ENCODE measurements at regions not wholly inside any gene's neighbourhood (a gene's known extent, or its start where the extent isn't known, plus 50 kb on each side); places are given as distances from the start of the nearest gene placed in this dataset.

DNA sequence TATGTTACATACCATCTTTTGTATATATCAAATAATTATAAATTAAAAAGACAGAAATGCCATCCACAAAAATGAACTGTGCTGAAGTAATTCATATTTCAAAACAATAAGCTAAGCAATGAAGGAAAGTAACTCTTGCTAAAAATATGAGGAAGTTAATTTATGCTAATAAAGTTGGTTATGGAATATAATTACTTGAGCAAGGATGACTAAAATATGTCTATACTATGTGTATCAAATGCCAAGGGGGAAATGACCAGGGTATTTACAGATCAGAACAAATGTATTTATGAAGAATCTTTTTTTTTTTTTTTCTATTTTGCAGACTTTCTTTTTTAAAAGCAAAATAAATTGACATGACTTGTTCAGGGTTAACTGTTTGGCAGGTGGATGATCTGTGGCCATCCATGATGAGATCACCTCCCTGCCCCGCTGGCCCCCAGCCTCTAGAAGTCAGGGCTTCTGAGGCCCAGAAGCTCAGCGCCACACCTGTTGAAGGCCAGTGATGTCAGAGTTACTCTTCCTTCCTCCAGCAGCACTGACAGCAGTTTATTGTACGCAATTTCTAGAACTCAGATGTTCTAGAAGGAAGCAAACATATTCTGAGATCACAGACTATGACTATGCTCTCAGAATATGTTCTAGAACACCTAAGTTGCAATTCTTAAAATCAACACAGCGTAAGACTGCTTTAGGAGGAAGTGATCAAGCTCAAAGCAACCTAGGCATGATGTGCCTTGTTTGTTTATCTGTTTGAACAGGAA lies 196.1 kb upstream of the KLF14 start:
- DNase-seq (ENCODE audit: low read depth in 2 of 2), result no peak

- no peak for DNase-seq (ENCODE audit: low read depth in 2 of 2)
Measured at GRCh38 chr7:130930681-130931080, 196.7 kb upstream of the KLF14 start.

- DNase-seq (ENCODE audit: low read depth in 2 of 2), result no peak
Measured at GRCh38 chr7:130931423-130931822, 197.4 kb upstream of the KLF14 start.

DNA sequence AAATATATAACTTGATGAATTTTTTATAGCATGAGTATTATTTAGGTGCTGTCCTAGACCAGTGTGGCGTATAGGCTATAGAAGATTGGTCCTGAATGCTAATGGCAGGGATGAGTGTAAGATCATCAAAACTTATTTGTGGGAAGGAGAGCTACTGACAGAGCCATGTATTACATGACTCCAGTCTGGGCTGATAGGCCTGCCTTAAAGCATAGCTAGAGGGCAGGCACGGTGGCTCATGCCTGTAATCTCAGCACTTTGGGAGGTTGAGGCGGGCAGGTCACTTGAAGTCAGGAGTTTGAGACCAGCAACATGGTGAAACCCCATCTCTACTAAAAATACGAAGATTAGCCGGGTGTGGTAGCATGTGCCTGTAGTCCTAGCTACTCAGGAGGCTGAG lies 198.1 kb upstream of the KLF14 start:
- no peak for DNase-seq (ENCODE audit: low read depth in 2 of 2)

DNA sequence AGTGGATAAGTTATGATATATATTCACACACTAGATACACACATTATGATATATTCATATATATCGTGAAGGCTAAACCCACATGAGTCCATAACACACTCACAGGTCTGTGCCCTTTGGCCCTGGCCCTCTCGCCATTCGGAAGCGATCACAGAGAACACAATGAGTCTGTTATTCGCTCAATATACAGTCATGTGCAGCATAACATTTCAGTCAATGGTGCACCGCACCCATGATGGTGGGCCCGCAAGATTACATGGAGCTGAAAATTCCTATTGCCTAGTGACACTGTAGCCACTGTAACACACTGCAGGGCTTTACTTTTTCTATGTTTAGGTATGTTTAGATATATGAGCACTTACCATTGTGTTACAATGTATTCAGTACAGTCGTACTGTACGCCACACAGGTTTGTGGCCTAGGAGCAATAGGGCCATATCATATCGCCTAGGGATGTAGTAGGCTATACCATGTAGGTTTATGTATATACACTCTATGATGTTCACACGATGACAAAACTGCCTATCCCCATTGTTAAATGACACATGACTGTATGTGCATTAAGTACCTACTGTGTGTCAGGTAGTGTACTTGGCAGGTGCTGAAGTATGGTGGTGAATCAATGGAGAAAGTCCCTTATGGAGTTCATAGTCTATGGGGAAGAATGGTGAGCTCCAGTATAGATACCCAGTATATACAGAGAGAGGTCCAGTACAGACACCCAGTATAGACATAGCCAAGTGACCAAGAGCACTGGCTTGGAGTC lies 198.8 kb upstream of the KLF14 start:
- no peak for DNase-seq (ENCODE audit: low read depth in 2 of 2)

DNA sequence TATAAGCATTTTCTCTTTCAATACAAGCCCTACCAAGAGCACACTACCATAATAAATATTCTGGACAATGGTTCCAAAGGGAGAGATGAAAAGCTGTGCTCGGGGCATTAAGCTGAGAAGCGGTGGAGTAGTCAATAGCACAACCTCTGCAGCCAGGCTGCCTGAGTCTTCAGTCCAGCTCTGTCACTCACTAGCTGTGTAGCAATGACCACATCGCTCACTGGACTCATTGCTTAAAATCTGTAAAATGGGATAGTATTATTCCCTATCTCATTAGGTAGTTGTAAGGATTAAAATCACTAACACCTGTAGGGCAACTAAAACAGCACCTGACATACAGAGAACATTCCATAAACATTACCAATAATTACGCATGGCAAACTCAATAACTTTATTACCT lies 199.9 kb upstream of the KLF14 start:
- no peak for DNase-seq (ENCODE audit: low read depth in 2 of 2)

DNA sequence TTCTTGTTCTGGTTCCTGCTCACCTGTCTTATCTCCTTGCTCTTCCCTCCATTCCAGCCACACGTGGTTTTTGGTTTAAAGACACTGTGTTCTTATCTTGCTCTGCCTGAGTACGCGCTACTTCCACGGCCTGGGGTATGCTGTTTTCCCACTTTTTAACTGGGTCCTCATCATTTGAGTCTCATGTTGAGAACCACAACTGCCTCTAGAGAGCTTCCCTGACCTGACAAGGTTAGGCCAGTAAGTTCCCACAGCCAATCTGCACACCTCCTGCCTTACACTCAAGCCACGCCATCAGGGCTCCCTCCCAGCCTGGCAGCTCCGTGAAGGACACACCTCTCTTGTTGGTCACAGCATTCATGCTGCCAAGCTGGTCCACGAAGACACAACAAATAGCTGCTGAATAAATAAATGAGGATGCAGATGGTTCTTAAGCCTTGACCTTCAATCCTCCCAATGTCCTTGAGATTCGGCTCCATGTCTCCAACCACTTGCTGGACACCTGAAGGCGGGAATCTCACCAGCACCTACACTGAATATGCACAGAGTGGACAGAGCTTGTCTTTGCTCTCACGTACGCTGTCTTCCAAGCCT lies 201.7 kb upstream of the KLF14 start:
- DNase-seq (ENCODE audit: low read depth in 2 of 2), result no peak

GRCh38 chr7:130936202-130936931 lies 202.4 kb upstream of the KLF14 start:
- no peak for DNase-seq (ENCODE audit: low read depth in 2 of 2)

- no peak for DNase-seq (ENCODE audit: low read depth in 2 of 2)
Measured at GRCh38 chr7:130937016-130937415, 203.0 kb upstream of the KLF14 start.

GRCh38 chr7:130937830-130938229 lies 203.8 kb upstream of the KLF14 start:
- no peak for DNase-seq (ENCODE audit: low read depth in 2 of 2)

DNA sequence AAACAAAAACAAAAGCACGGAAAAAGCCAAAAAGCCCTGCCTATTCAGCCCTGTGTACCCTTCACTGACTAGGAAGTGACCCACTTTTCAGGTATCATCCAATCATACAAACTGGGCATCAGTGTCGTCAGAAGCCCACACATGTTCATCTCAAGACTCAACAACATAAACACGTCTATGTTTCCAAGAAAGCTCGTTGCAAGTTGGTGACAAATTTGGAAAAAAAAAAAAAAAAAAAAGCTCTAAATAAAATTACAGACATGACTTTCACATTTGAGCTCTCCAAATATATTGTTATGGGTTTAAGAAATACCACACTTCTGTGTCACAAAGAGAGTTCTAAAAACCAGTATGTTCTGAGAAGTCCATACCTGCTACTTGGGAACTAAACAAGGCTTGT lies 204.7 kb upstream of the KLF14 start:
- DNase-seq (ENCODE audit: low read depth in 2 of 2), result no peak

GRCh38 chr7:130939321-130940095 lies 205.5 kb upstream of the KLF14 start:
- no peak for DNase-seq (ENCODE audit: low read depth in 2 of 2)

DNA sequence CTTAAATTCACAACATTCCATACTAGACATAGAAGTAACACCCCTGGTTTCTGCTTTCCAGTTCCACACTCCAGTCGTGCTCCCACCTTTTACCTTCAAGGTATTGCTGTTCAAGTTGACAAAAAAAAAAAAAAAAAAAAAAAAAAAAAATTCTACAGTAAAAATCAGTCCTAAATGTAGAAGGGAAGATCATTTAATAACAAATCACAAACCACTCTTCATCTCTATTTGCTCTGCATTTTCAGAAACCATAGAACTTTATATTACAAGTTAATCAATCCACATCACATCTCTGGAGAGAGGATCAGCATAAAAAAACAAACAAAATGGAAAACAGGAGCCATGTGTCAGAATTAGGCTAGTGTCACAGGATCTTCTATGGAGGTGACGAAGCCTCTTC lies 206.3 kb upstream of the KLF14 start:
- DNase-seq (ENCODE audit: low read depth in 2 of 2), result no peak

GRCh38 chr7:130940907-130941306 lies 206.9 kb upstream of the KLF14 start:
- DNase-seq (ENCODE audit: low read depth in 2 of 2), result no peak

DNA sequence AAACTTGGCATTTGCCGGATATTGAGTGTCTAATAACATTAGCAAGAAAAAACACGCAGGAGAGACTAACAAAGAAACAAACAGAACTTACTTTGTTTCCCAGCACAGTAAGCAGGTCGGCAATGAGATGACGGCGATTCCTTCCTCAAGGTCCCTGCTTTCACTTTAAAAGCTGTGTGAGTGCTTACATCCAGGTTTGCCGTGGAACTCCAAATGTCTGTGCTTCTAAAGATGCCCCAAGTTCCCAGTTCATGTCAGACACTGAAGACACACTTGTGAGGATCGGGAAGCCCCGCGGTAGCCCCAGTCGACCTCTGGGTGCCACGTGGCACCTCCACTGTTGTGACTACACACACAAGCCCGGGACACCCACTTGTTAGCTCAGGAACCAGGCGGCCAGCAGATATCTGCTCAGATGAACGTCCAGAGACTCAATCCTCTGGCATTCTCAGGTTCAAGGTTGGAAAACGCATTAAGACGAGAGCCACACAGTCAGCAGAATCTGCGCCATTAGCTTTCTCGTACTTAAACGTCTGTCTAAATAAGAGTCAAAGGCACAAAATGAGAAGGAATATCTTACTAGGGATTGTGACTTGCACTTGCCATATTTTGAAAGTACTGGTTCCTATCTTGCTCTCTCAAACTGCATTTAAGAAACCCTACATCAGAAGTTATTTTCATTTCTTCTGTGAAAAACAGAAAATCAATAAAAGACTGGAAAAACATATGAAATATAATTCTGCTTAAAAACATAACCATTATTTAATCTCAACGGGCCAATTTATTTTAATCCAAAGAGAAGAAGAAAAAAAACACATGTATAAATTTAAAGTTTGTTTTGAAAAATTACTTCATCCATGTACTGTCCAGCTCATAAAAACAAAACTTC lies 207.6 kb upstream of the KLF14 start:
- DNase-seq (ENCODE audit: low read depth in 2 of 2), result no peak

GRCh38 chr7:130942211-130942964 lies 208.4 kb upstream of the KLF14 start:
- no peak for DNase-seq (ENCODE audit: low read depth in 2 of 2)

DNA sequence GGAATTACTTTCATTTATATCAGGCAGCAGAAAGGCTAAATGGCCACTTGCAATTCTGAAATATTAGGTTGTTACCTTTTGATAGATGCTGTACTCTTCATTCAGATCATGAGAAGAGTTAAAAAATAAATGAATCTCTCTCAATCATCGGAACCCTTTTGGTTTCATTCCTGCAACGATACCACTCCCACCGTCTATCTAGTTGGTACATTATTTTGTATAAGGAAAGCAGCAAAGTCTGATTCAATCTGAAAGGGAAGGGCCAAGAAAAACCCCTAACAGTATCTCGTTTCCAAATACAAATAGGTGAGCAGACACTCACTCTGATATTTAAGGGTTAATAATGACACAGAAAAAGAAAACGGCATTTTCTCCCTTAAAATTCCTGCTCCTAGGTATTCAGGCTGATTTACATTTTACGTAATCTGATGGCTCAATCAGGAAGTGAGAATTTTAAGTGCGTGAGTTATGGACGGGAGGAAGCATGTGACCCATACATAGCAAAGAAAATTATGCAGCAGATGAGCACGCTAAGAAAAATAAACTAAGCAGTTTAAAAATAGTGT lies 209.4 kb upstream of the KLF14 start:
- DNase-seq (ENCODE audit: low read depth in 2 of 2), result no peak

- DNase-seq (ENCODE audit: low read depth in 2 of 2), result no peak
Measured at GRCh38 chr7:130943981-130944380, 210.0 kb upstream of the KLF14 start.

GRCh38 chr7:130944997-130945396 lies 211.0 kb upstream of the KLF14 start:
- DNase-seq (ENCODE audit: low read depth in 2 of 2), result no peak

All from stimulated activated CD8-positive, alpha-beta memory T cell treated with anti-CD3 and anti-CD28 coated beads, Interleukin-15, amount 100 ng/mL, for 4 hours (primary cell).